Caco-2 (cell line): ENCODE measurements at regions not wholly inside any gene's neighbourhood (a gene's known extent, or its start where the extent isn't known, plus 50 kb on each side); places are given as distances from the start of the nearest gene placed in this dataset.

Source experiments
- BruUV-seq: library from RNA; stranded (reverse); fragments of 400-500 nt; replicated peaks from 2 replicates; lab custom pipeline; 2021; lab: Mats Ljungman, UMichigan
- CTCF ChIA-PET: fragments of 300-600 bp; sonication (Branson Sonifier 250); formaldehyde crosslinking; loops from one replicate; lab custom pipeline; 2022; ENCODE audit warnings: antibody characterized with exemption; lab: Charles Lee
- POLR2A ChIA-PET: fragments of 300-600 bp; sonication (Branson Sonifier 250); formaldehyde crosslinking; loops from one replicate; lab custom pipeline; 2022; ENCODE audit warnings: antibody characterized with exemption; lab: Charles Lee
- DNase-seq, 2 experiments: peaks; one replicate each; pipeline versions ENCODE4 v3.0.0 to v3.0.0-alpha.2; 2020 to 2022
- H3K27me3 ChIP-seq: replicated peaks from 2 replicates; pipeline ENCODE4 v1.6.0; 2011; ENCODE audit warnings: low read length; ENCODE audit not compliant: control insufficient read depth, insufficient read depth
- H3K36me3 ChIP-seq: 2 replicates; pipeline ENCODE4 v1.5.1; 2011; ENCODE audit warnings: low read length; ENCODE audit not compliant: control insufficient read depth, insufficient read depth
- H3K4me1 ChIP-seq: fragments of 250-450 bp; sonication (Bioruptor Pico); 2 replicates; pipeline ENCODE4 v1.5.1; 2020; ENCODE audit warnings: mild to moderate bottlenecking
- H3K4me3 ChIP-seq: 2 replicates; pipeline ENCODE4 v1.5.1; 2011; ENCODE audit warnings: low read depth, mild to moderate bottlenecking, control low read depth, low read length
- H3K9me3 ChIP-seq: fragments of 250-450 bp; sonication (Bioruptor Pico); 2 replicates; pipeline ENCODE4 v1.5.1; 2020; ENCODE audit warnings: mild to moderate bottlenecking, moderate library complexity
- H3K27ac Mint-ChIP-seq: one replicate; pipeline ENCODE4 v1.8.0; 2022; ENCODE audit warnings: mixed read lengths; ENCODE audit not compliant: unreplicated experiment
- H3K27me3 Mint-ChIP-seq: one replicate; pipeline ENCODE4 v1.8.0; 2022; ENCODE audit warnings: mixed read lengths; ENCODE audit not compliant: insufficient read depth, unreplicated experiment
- H3K36me3 Mint-ChIP-seq: one replicate; pipeline ENCODE4 v1.8.0; 2022; ENCODE audit warnings: mild to moderate bottlenecking, mixed read lengths; ENCODE audit not compliant: insufficient read depth, unreplicated experiment
- H3K4me1 Mint-ChIP-seq: one replicate; pipeline ENCODE4 v1.8.0; 2022; ENCODE audit warnings: low read depth, mixed read lengths; ENCODE audit not compliant: unreplicated experiment
- H3K4me3 Mint-ChIP-seq: one replicate; pipeline ENCODE4 v1.8.0; 2022; ENCODE audit warnings: mild to moderate bottlenecking, moderate library complexity, mixed read lengths; ENCODE audit not compliant: unreplicated experiment
- H3K9me3 Mint-ChIP-seq: one replicate; pipeline ENCODE4 v1.8.0; 2022; ENCODE audit warnings: mixed read lengths; ENCODE audit not compliant: unreplicated experiment
- CTCF ChIP-seq, 2 experiments: fragments of 200-600 bp in 1 of 2; IDR thresholded peaks; 1 replicate in 1 of 2; 2 replicates in 1 of 2; pipeline versions ENCODE4 v1.5.1 to v1.8.0; 2011 to 2022; ENCODE audit warnings: antibody characterized with exemption in 1 of 2, control low read depth in 1 of 2, inconsistent platforms in 1 of 2, low read depth in 1 of 2, low read length in 1 of 2, mild to moderate bottlenecking in 1 of 2, moderate library complexity in 1 of 2; ENCODE audit not compliant: insufficient read depth in 1 of 2, severe bottlenecking in 1 of 2, unreplicated experiment in 1 of 2
- intact Hi-C: fragments of 100-400 bp; cut with micrococcal nuclease; formaldehyde crosslinking; loops from one replicate; pipeline ENCODE4 v1.10.0; 2022; ENCODE audit not compliant: unreplicated experiment

GRCh38 chr5:56532466-56532865, 282.9 kb upstream of the MAP3K1 start:
- no peak for DNase-seq
- Histone ChIP-seq H3K4me1 (peaks cover 69% of the 10 kb centered on the region), H3K4me3 (no peak overlapping the region), H3K27me3 (no peaks in the 10 kb centered on the region), H3K36me3 (no peaks in the 10 kb centered on the region), H3K9me3 (no peaks in the 10 kb centered on the region)
- ChIA-PET CTCF (no interaction called here), POLR2A (interaction anchor here (0.6 kb wide), 1 partner anchor 105 kb away, joined by 3 read pairs; no protein-coding TSS in a partner anchor)
- no TSS peak for BruUV-seq
- Mint-ChIP-seq H3K4me1 (peaks cover 27% of the 10 kb centered on the region), H3K9me3 (peaks cover 16% of the 10 kb centered on the region), H3K27ac (no peak overlapping the region), H3K36me3 (no peaks in the 10 kb centered on the region), H3K4me3 (no peak overlapping the region), H3K27me3 (no peaks in the 10 kb centered on the region)
- intact Hi-C loops = no loop called here
- no peak for TF ChIP-seq CTCF (IDR thresholded peaks at IDR 0.05; ENCODE audit: insufficient read depth in 1 of 2, low read depth in 1 of 2, low read length in 1 of 2, severe bottlenecking in 1 of 2, unreplicated experiment in 1 of 2)

GRCh38 chr5:56530626-56531138, 284.7 kb upstream of the MAP3K1 start:
- CTCF ChIA-PET = no interaction called here
- peaks cover 81% of the 10 kb centered on the region for H3K4me1 ChIP-seq
- Mint-ChIP-seq H3K4me1 (peaks cover 34% of the 10 kb centered on the region), H3K36me3 (no peaks in the 10 kb centered on the region), H3K4me3 (no peak overlapping the region), H3K27ac (peak overlapping the region; percentile 20), H3K9me3 (peaks cover 16% of the 10 kb centered on the region), H3K27me3 (no peaks in the 10 kb centered on the region)
- TF ChIP-seq CTCF (IDR thresholded peaks at IDR 0.05; ENCODE audit: insufficient read depth in 1 of 2, low read depth in 1 of 2, low read length in 1 of 2, severe bottlenecking in 1 of 2, unreplicated experiment in 1 of 2) = no peak
- intact Hi-C loops = loop anchor here (1.0 to 2.0 kb wide), 2 partner anchors 23 to 50 kb away; no protein-coding TSS in a partner anchor
- no TSS peak for BruUV-seq
- H3K4me3 ChIP-seq = no peak overlapping the region
- no peaks in the 10 kb centered on the region for H3K27me3 ChIP-seq
- DNase-seq = peak in 1 of 2 experiments; percentile 31
- H3K36me3 ChIP-seq = no peaks in the 10 kb centered on the region
- no peaks in the 10 kb centered on the region for H3K9me3 ChIP-seq
- POLR2A ChIA-PET = no interaction called here

- no TSS peak for BruUV-seq
- peaks cover 81% of the 10 kb centered on the region for H3K4me1 ChIP-seq
- Mint-ChIP-seq H3K36me3 (no peaks in the 10 kb centered on the region), H3K4me3 (no peak overlapping the region), H3K27ac (no peak overlapping the region), H3K9me3 (peaks cover 16% of the 10 kb centered on the region), H3K27me3 (no peaks in the 10 kb centered on the region), H3K4me1 (peaks cover 38% of the 10 kb centered on the region)
- no peaks in the 10 kb centered on the region for H3K27me3 ChIP-seq
- intact Hi-C loops = loop anchor here (1.0 to 2.0 kb wide), 2 partner anchors 23 to 49 kb away; no protein-coding TSS in a partner anchor
- ChIA-PET CTCF (no interaction called here), POLR2A (no interaction called here)
- TF ChIP-seq CTCF (IDR thresholded peaks at IDR 0.05; ENCODE audit: insufficient read depth in 1 of 2, low read depth in 1 of 2, low read length in 1 of 2, severe bottlenecking in 1 of 2, unreplicated experiment in 1 of 2) = no peak
- no peaks in the 10 kb centered on the region for H3K9me3 ChIP-seq
- no peaks in the 10 kb centered on the region for H3K36me3 ChIP-seq
- no peak for DNase-seq
- H3K4me3 ChIP-seq = no peak overlapping the region
Measured at GRCh38 chr5:56529666-56530430, 285.5 kb upstream of the MAP3K1 start.
